ENCODE measurements at regions not wholly inside any gene's neighbourhood (a gene's known extent, or its start where the extent isn't known, plus 50 kb on each side); places are given as distances from the start of the nearest gene placed in this dataset.

- DNase-seq (ENCODE audit: insufficient read length, low spot score) (no peak), FAIRE-seq (no peak)
- TF ChIP-seq SPI1 (IDR thresholded peaks at IDR 0.05; ENCODE audit: low read depth, low read length) (no peak), TAF1 (IDR thresholded peaks at IDR 0.05; ENCODE audit: low read depth, low read length) (no peak), PAX5 (IDR thresholded peaks at IDR 0.05; ENCODE audit: insufficient read depth, low read length, severe bottlenecking) (no peak), POU2F2 (IDR thresholded peaks at IDR 0.05; ENCODE audit: low read depth, low read length) (no peak), POLR2A (IDR thresholded peaks at IDR 0.05; ENCODE audit: low read depth, low read length) (no peak), POLR2AphosphoS5 (IDR thresholded peaks at IDR 0.05; ENCODE audit: low read depth, low read length) (no peak)
Observed at GRCh38 chr1:34476371-34476770, 278.5 kb upstream of the GJB5 start.

GRCh38 chr1:34477632-34478141 lies 277.2 kb upstream of the GJB5 start:
- TF ChIP-seq SPI1 (IDR thresholded peaks at IDR 0.05; ENCODE audit: low read depth, low read length), result no peak
- DNase-seq (ENCODE audit: insufficient read length, low spot score) (no peak), FAIRE-seq (no peak)

GRCh38 chr1:34478515-34479076 lies 276.3 kb upstream of the GJB5 start:
- TF ChIP-seq TAF1 (IDR thresholded peaks at IDR 0.05; ENCODE audit: low read depth, low read length) (no peak), SPI1 (IDR thresholded peaks at IDR 0.05; ENCODE audit: low read depth, low read length) (no peak), PAX5 (IDR thresholded peaks at IDR 0.05; ENCODE audit: insufficient read depth, low read length, severe bottlenecking) (no peak), POU2F2 (IDR thresholded peaks at IDR 0.05; ENCODE audit: low read depth, low read length) (no peak), POLR2AphosphoS5 (IDR thresholded peaks at IDR 0.05; ENCODE audit: low read depth, low read length) (no peak), POLR2A (IDR thresholded peaks at IDR 0.05; ENCODE audit: low read depth, low read length) (no peak)
- DNase-seq (ENCODE audit: insufficient read length, low spot score) (no peak), FAIRE-seq (no peak)

GRCh38 chr1:34479731-34480130 lies 275.1 kb upstream of the GJB5 start:
- no peak for TF ChIP-seq POU2F2 (IDR thresholded peaks at IDR 0.05; ENCODE audit: low read depth, low read length)
- DNase-seq (ENCODE audit: insufficient read length, low spot score) (no peak), FAIRE-seq (no peak)

GRCh38 chr1:34488080-34488708 lies 266.7 kb upstream of the GJB5 start:
- FAIRE-seq (no peak), DNase-seq (ENCODE audit: insufficient read length, low spot score) (no peak)
- TF ChIP-seq TAF1 (IDR thresholded peaks at IDR 0.05; ENCODE audit: low read depth, low read length) (no peak), PAX5 (IDR thresholded peaks at IDR 0.05; ENCODE audit: insufficient read depth, low read length, severe bottlenecking) (no peak), SPI1 (IDR thresholded peaks at IDR 0.05; ENCODE audit: low read depth, low read length) (no peak), POLR2A (IDR thresholded peaks at IDR 0.05; ENCODE audit: low read depth, low read length) (no peak), POLR2AphosphoS5 (IDR thresholded peaks at IDR 0.05; ENCODE audit: low read depth, low read length) (no peak), POU2F2 (IDR thresholded peaks at IDR 0.05; ENCODE audit: low read depth, low read length) (no peak)

- no peak for FAIRE-seq
- TF ChIP-seq POLR2A (IDR thresholded peaks at IDR 0.05; ENCODE audit: low read depth, low read length) (no peak), TAF1 (IDR thresholded peaks at IDR 0.05; ENCODE audit: low read depth, low read length) (no peak), PAX5 (IDR thresholded peaks at IDR 0.05; ENCODE audit: insufficient read depth, low read length, severe bottlenecking) (no peak), POLR2AphosphoS5 (IDR thresholded peaks at IDR 0.05; ENCODE audit: low read depth, low read length) (no peak), POU2F2 (IDR thresholded peaks at IDR 0.05; ENCODE audit: low read depth, low read length) (no peak), SPI1 (IDR thresholded peaks at IDR 0.05; ENCODE audit: low read depth, low read length) (no peak)
- peak; percentile 9 for DNase-seq (ENCODE audit: insufficient read length, low spot score)
Observed at GRCh38 chr1:34500451-34500850, 254.4 kb upstream of the GJB5 start.

- no peak for TF ChIP-seq POLR2AphosphoS5 (IDR thresholded peaks at IDR 0.05; ENCODE audit: low read depth, low read length)
- no peak for TF ChIP-seq POLR2A (IDR thresholded peaks at IDR 0.05; ENCODE audit: low read depth, low read length)
- TF ChIP-seq SPI1 (IDR thresholded peaks at IDR 0.05; ENCODE audit: low read depth, low read length), result no peak
- TF ChIP-seq PAX5 (IDR thresholded peaks at IDR 0.05; ENCODE audit: insufficient read depth, low read length, severe bottlenecking), result no peak
- TF ChIP-seq POU2F2 (IDR thresholded peaks at IDR 0.05; ENCODE audit: low read depth, low read length), result no peak
- no peak for TF ChIP-seq TAF1 (IDR thresholded peaks at IDR 0.05; ENCODE audit: low read depth, low read length)
- no peak for FAIRE-seq
- no peak for DNase-seq (ENCODE audit: insufficient read length, low spot score)
Observed at GRCh38 chr1:34511802-34512201, 243.0 kb upstream of the GJB5 start.

- FAIRE-seq (no peak), DNase-seq (ENCODE audit: insufficient read length, low spot score) (no peak)
- TF ChIP-seq TAF1 (IDR thresholded peaks at IDR 0.05; ENCODE audit: low read depth, low read length), result no peak
- TF ChIP-seq PAX5 (IDR thresholded peaks at IDR 0.05; ENCODE audit: insufficient read depth, low read length, severe bottlenecking), result no peak
Observed at GRCh38 chr1:34518146-34518699, 236.6 kb upstream of the GJB5 start.

- no peak for FAIRE-seq
Observed at GRCh38 chr1:34520111-34520510, 234.7 kb upstream of the GJB5 start.

GRCh38 chr1:34524783-34525182 lies 230.1 kb upstream of the GJB5 start:
- no peak for DNase-seq (ENCODE audit: insufficient read length, low spot score)
- no peak for FAIRE-seq
- TF ChIP-seq POLR2A (IDR thresholded peaks at IDR 0.05; ENCODE audit: low read depth, low read length) (no peak), SPI1 (IDR thresholded peaks at IDR 0.05; ENCODE audit: low read depth, low read length) (no peak), POLR2AphosphoS5 (IDR thresholded peaks at IDR 0.05; ENCODE audit: low read depth, low read length) (no peak), TAF1 (IDR thresholded peaks at IDR 0.05; ENCODE audit: low read depth, low read length) (no peak), POU2F2 (IDR thresholded peaks at IDR 0.05; ENCODE audit: low read depth, low read length) (no peak), PAX5 (IDR thresholded peaks at IDR 0.05; ENCODE audit: insufficient read depth, low read length, severe bottlenecking) (no peak)

More at GRCh38 chr1:34520111-34520510, 234.7 kb upstream of the GJB5 start:
- no peak for TF ChIP-seq TAF1 (IDR thresholded peaks at IDR 0.05; ENCODE audit: low read depth, low read length)
- TF ChIP-seq PAX5 (IDR thresholded peaks at IDR 0.05; ENCODE audit: insufficient read depth, low read length, severe bottlenecking), result no peak
- TF ChIP-seq POU2F2 (IDR thresholded peaks at IDR 0.05; ENCODE audit: low read depth, low read length), result no peak
- TF ChIP-seq POLR2AphosphoS5 (IDR thresholded peaks at IDR 0.05; ENCODE audit: low read depth, low read length), result no peak
- no peak for TF ChIP-seq SPI1 (IDR thresholded peaks at IDR 0.05; ENCODE audit: low read depth, low read length)
- TF ChIP-seq POLR2A (IDR thresholded peaks at IDR 0.05; ENCODE audit: low read depth, low read length), result no peak
- DNase-seq (ENCODE audit: insufficient read length, low spot score), result no peak

Measured in GM12891 (cell line).